ENCODE measurements at regions not wholly inside any gene's neighbourhood (a gene's known extent, or its start where the extent isn't known, plus 50 kb on each side); places are given as distances from the start of the nearest gene placed in this dataset.
"Not testable (repeated sequence)": the region's sequence is repeated elsewhere in the genome, so short reads cannot be mapped to it uniquely, and the experiment has no call there.

- no peak overlapping the region for H3K4me3 ChIP-seq (ENCODE audit: low read depth, poor library complexity, severe bottlenecking)
- intact Hi-C loops (cut with DNase I; ENCODE audit: low total_unique reads): no loop called here
- WGBS, 2 donors: 67 to 71% methylated on average over 2 of the region's 2 CpGs
- TF ChIP-seq CTCF (IDR thresholded peaks at IDR 0.05): no peak
- TF ChIP-seq POLR2A (IDR thresholded peaks at IDR 0.05): no peak
- DNase-seq (ENCODE audit: low spot score in 2 of 2): no peak
These were observed 73.7 kb upstream of the DPP10 start for GRCh38 chr2:114368705-114369104.

- intact Hi-C loops (cut with DNase I; ENCODE audit: low total_unique reads): not testable (repeated sequence)
These were observed 70.7 kb upstream of the DPP10 start for GRCh38 chr2:114371721-114372120.

GRCh38 chr2:114373591-114373990 is 68.8 kb upstream of the DPP10 start:
- TF ChIP-seq POLR2A (IDR thresholded peaks at IDR 0.05) (no peak), CTCF (IDR thresholded peaks at IDR 0.05) (no peak)
- intact Hi-C loops (cut with DNase I; ENCODE audit: low total_unique reads): no loop called here
- DNase-seq (ENCODE audit: low spot score in 2 of 2): no peak
- H3K4me3 ChIP-seq (ENCODE audit: low read depth, poor library complexity, severe bottlenecking): no peak overlapping the region

More at GRCh38 chr2:114371721-114372120, 70.7 kb upstream of the DPP10 start:
- H3K4me3 ChIP-seq (ENCODE audit: low read depth, poor library complexity, severe bottlenecking); DNase-seq (ENCODE audit: low spot score in 2 of 2): not testable (repeated sequence)

GRCh38 chr2:114384441-114384840 is 58.0 kb upstream of the DPP10 start:
- 79% methylated on average over 4 of the region's 4 CpGs for WGBS, 2 donors
- intact Hi-C loops (cut with DNase I; ENCODE audit: low total_unique reads): no loop called here
- TF ChIP-seq CTCF (IDR thresholded peaks at IDR 0.05) (no peak), POLR2A (IDR thresholded peaks at IDR 0.05) (no peak)
- DNase-seq (ENCODE audit: low spot score in 2 of 2): no peak
- no peak overlapping the region for H3K4me3 ChIP-seq (ENCODE audit: low read depth, poor library complexity, severe bottlenecking)

GRCh38 chr2:114389021-114389420 is 53.4 kb upstream of the DPP10 start:
- WGBS, 2 donors: 88% methylated on average over 4 of the region's 4 CpGs
- intact Hi-C loops (cut with DNase I; ENCODE audit: low total_unique reads): no loop called here
- no peak for DNase-seq (ENCODE audit: low spot score in 2 of 2)
- no peak for TF ChIP-seq POLR2A (IDR thresholded peaks at IDR 0.05)
- no peak for TF ChIP-seq CTCF (IDR thresholded peaks at IDR 0.05)
- H3K4me3 ChIP-seq (ENCODE audit: low read depth, poor library complexity, severe bottlenecking): no peak overlapping the region

Data from lower leg skin (tissue), 4 donors.